ENCODE measurements at regions not wholly inside any gene's neighbourhood (a gene's known extent, or its start where the extent isn't known, plus 50 kb on each side); places are given as distances from the start of the nearest gene placed in this dataset.
"Not testable (repeated sequence)": the region's sequence is repeated elsewhere in the genome, so short reads cannot be mapped to it uniquely, and the experiment has no call there.

DNA sequence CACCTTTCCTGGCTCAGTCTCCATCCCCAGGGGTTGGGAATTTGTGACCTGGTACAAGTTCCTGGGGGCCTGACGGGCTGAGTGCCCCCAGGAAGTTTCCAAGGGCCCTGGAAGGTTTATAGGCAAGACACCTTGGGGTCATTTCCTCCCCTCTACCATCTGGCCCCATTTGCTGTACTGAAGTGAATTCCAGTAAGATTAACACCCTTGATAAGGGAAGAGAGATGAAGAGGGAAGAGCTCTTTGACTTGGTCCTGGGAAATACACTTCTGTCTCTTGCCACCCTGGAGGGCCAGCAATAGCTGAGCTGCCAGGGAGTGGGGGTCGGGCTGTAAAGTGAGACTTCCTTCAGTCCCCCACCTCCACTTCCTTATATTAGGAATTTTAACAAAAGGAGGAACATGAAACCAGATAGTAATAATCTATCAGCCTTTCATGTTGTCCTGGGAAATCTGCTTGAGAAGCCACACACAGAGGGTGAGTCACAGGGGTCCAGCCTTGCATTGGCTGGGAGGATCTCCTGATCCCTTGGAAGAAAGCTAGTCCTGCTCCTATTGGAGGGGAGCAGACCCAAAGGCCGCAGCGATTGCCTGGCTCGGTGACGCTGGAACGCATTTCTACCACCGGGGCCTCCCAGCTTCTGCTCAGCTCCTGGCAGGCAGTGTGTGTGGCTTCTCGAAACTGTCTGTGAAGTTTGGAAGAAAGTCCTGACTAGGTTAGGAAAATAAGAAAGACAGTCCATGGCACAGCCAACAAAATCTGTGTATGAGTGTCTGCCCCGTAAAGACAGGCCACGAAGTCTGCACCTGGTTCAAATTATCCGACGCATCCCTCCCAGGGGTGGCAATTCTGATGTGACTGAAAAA is 87.3 kb downstream of the ACAA2 start:
- DNase-seq (ENCODE audit: low read depth), result no peak
- H3K4me3 ChIP-seq (ENCODE audit: low read depth, low read length), result no peak overlapping the region
- TF ChIP-seq, protein P1, sequence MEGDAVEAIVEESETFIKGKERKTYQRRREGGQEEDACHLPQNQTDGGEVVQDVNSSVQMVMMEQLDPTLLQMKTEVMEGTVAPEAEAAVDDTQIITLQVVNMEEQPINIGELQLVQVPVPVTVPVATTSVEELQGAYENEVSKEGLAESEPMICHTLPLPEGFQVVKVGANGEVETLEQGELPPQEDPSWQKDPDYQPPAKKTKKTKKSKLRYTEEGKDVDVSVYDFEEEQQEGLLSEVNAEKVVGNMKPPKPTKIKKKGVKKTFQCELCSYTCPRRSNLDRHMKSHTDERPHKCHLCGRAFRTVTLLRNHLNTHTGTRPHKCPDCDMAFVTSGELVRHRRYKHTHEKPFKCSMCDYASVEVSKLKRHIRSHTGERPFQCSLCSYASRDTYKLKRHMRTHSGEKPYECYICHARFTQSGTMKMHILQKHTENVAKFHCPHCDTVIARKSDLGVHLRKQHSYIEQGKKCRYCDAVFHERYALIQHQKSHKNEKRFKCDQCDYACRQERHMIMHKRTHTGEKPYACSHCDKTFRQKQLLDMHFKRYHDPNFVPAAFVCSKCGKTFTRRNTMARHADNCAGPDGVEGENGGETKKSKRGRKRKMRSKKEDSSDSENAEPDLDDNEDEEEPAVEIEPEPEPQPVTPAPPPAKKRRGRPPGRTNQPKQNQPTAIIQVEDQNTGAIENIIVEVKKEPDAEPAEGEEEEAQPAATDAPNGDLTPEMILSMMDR (IDR thresholded peaks at IDR 0.05; ENCODE audit: insufficient read depth, low read depth, low read length, missing control alignments), result no peak

DNA sequence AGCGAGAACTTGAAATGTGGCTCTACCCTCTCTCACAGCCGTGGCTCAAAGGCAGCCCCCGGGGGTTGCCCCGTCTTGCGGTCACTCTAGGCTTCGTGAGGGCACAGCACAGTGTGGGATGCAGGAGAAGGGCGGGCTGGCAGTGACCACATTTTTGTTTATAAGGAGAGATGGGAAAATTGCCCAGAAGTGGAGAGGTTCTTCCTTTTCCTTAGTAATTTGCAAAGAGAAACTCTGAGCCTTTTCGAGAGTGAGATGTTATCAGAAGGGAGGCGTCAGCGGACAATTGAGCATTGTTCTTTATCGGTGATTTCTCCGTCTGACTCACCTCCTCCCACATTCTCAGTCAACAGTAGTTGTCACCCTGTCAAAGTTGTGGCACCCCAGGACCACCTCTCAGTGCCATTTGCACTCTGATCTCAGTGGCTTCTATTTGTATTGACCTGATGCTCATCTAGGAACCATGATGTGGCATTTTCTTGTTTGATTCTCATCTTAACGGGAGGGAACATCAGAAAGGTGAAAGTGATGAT is 89.6 kb downstream of the ACAA2 start:
- DNase-seq (ENCODE audit: low read depth), result peak; percentile 45
- no peak overlapping the region for H3K4me3 ChIP-seq (ENCODE audit: low read depth, low read length)
- TF ChIP-seq, protein P1 (IDR thresholded peaks at IDR 0.05; ENCODE audit: insufficient read depth, low read depth, low read length, missing control alignments), result no peak

DNA sequence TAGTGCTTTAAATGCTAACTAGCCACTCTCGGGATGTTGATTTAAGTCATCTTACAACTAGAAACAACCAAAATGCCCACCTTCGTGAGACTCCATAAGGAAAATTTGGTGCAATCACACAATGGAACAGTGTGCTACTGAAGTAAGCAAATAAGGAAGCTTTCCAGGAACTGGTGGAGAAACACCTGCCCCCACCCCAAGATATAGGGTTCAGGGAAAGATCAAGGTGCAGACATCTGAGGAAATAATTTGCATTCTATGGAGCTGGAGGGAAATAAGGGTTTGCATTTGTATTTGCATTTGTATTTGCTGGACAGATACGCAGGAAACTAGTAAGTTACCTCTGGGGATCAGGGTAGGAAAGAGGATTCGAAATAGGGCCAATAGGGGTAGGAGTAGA is 90.9 kb downstream of the ACAA2 start:
- H3K4me3 ChIP-seq (ENCODE audit: low read depth, low read length), result no peak overlapping the region
- DNase-seq (ENCODE audit: low read depth), result no peak
- TF ChIP-seq, protein P1 (IDR thresholded peaks at IDR 0.05; ENCODE audit: insufficient read depth, low read depth, low read length, missing control alignments), result no peak

DNA sequence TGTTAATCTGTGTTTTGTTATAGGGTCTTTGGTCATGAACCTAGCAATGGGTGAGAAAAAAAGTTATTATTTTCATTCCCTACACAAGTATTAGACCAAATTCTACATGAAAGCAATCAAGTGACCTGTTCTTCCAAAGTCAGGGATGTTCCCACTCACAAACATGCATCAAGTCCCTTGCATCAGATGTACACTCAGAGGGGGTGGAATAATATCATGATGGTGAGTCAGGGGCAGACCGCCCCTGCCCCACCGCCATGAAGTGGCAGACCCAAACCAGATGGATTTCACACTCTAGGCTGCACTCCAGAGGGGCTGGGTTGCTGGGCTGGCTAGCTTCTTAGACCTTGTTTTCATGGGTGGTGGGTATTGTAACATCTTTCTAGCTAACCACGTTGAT is 91.4 kb downstream of the ACAA2 start:
- no peak for DNase-seq (ENCODE audit: low read depth)
- TF ChIP-seq, protein P1 (IDR thresholded peaks at IDR 0.05; ENCODE audit: insufficient read depth, low read depth, low read length, missing control alignments), result no peak
- H3K4me3 ChIP-seq (ENCODE audit: low read depth, low read length), result no peak overlapping the region

DNA sequence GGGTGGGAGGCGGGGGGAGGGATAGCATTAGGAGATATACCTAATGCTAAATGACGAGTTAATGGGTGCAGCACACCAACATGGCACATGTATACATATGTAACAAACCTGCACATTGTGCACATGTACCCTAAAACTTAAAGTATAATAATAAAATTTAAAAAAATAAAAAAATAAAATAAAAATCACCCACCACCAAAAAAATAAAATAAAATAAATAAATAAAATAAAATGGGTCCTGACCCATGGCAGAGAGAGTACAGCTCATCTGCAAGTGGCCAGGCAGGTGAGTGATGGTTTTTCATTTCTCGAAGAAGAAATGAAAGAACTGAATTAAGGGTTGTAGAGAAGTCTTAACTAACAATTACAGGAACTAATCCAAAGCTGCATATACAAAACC is 92.4 kb downstream of the ACAA2 start:
- DNase-seq (ENCODE audit: low read depth); H3K4me3 ChIP-seq (ENCODE audit: low read depth, low read length): not testable (repeated sequence)

DNA sequence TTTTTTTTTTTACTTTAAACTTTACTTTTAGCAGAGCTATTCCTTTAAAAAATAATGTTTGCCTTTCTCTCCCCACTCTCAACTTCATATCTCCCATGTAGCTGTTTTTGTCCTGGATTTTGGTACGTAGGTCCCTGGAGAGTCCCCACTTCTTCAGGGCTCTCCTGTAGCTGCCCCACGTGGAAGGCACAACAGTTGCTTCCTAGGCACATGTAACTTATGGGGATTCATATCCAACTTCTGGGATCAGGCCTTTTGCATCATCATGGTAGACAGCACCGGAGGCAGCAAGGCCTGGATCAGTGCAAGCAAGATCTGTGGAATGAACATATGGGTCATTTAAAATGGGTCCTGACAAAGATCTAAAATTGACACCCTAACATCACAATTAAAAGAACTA is 95.7 kb downstream of the ACAA2 start:
- no peak overlapping the region for H3K4me3 ChIP-seq (ENCODE audit: low read depth, low read length)
- DNase-seq (ENCODE audit: low read depth), result no peak
- TF ChIP-seq, protein P1 (IDR thresholded peaks at IDR 0.05; ENCODE audit: insufficient read depth, low read depth, low read length, missing control alignments), result no peak

DNA sequence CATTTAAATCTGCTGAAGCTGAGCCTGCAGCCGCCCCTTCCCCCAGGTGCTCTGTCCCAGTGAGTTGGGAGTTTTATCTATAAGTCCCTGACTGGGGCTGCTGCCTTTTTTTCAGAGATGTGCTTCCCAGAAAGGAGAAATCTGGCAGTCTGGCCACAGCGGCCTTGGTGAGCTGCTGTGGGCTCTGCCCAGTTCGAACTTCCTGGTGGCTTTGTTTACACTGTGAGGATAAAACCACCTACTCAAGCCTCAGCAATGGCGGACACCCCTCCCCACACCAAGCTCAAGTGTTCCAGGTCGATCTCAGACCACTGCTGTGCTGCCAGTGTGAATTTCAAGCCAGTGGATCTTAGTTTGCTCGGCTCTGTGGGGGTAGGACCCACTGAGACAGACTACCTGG is 97.3 kb downstream of the ACAA2 start:
- DNase-seq (ENCODE audit: low read depth), result no peak
- TF ChIP-seq, protein P1 (IDR thresholded peaks at IDR 0.05; ENCODE audit: insufficient read depth, low read depth, low read length, missing control alignments), result no peak
- H3K4me3 ChIP-seq (ENCODE audit: low read depth, low read length), result no peak overlapping the region
